Nephron progenitor cell (in vitro differentiated cells): ENCODE measurements at regions not wholly inside any gene's neighbourhood (a gene's known extent, or its start where the extent isn't known, plus 50 kb on each side); places are given as distances from the start of the nearest gene placed in this dataset.
A peak's percentile ranks its signal among the peaks of the same experiment; 100 is the strongest.

Experiments used
- DNase-seq: peaks from one replicate; pipeline ENCODE4 v3.0.0; 2021
- H3K27ac Mint-ChIP-seq: 2 replicates; pipeline ENCODE4 v1.8.0; 2021; ENCODE audit warnings: mild to moderate bottlenecking, moderate library complexity, mixed read lengths
- H3K27me3 Mint-ChIP-seq: 2 replicates; pipeline ENCODE4 v1.8.0; 2021; ENCODE audit warnings: mild to moderate bottlenecking, low read depth, mixed read lengths; ENCODE audit not compliant: poor library complexity
- H3K36me3 Mint-ChIP-seq: 2 replicates; pipeline ENCODE4 v1.8.0; 2021; ENCODE audit warnings: low read depth, mixed read lengths
- H3K4me1 Mint-ChIP-seq: 2 replicates; pipeline ENCODE4 v1.8.0; 2021; ENCODE audit warnings: mixed read lengths
- H3K4me3 Mint-ChIP-seq: 2 replicates; pipeline ENCODE4 v1.8.0; 2021; ENCODE audit warnings: mild to moderate bottlenecking, moderate library complexity, mixed read lengths
- H3K9me3 Mint-ChIP-seq: 2 replicates; pipeline ENCODE4 v1.8.0; 2021; ENCODE audit warnings: mild to moderate bottlenecking, moderate library complexity, mixed read lengths
- CTCF ChIP-seq: fragments of 200-600 bp; sonication (generic); IDR thresholded peaks from 2 replicates; pipeline ENCODE4 v1.5.0; 2021; ENCODE audit warnings: antibody characterized with exemption

GRCh38 chr5:82408033-82408432 is 129.9 kb upstream of the RPS23 start:
- DNase-seq = no peak
- peaks cover 33% of the 10 kb centered on the region for H3K9me3 Mint-ChIP-seq
- no peak for TF ChIP-seq CTCF
- peaks cover 4% of the 10 kb centered on the region for H3K27me3 Mint-ChIP-seq
- peaks cover 30% of the 10 kb centered on the region for H3K4me1 Mint-ChIP-seq
- H3K36me3 Mint-ChIP-seq = peaks cover 19% of the 10 kb centered on the region
- H3K27ac Mint-ChIP-seq = no peak overlapping the region
- no peak overlapping the region for H3K4me3 Mint-ChIP-seq

GRCh38 chr5:82406205-82406773 is 128.1 kb upstream of the RPS23 start:
- Mint-ChIP-seq H3K36me3 (peaks cover 33% of the 10 kb centered on the region), H3K27me3 (peaks cover 6% of the 10 kb centered on the region), H3K27ac (peak overlapping the region; percentile 91), H3K4me1 (peaks cover 30% of the 10 kb centered on the region), H3K9me3 (peaks cover 44% of the 10 kb centered on the region), H3K4me3 (no peak overlapping the region)
- peak; percentile 24 for DNase-seq
- TF ChIP-seq CTCF = no peak

- no peak for TF ChIP-seq CTCF
- Mint-ChIP-seq H3K9me3 (peaks cover 44% of the 10 kb centered on the region), H3K27me3 (peaks cover 6% of the 10 kb centered on the region), H3K4me3 (peak overlapping the region; percentile 28), H3K27ac (peak overlapping the region; percentile 91), H3K36me3 (peaks cover 33% of the 10 kb centered on the region), H3K4me1 (peaks cover 30% of the 10 kb centered on the region)
- DNase-seq = no peak
Observed at GRCh38 chr5:82405618-82406204, 127.6 kb upstream of the RPS23 start.

GRCh38 chr5:82405161-82405560 is 127.0 kb upstream of the RPS23 start:
- Mint-ChIP-seq H3K9me3 (peaks cover 44% of the 10 kb centered on the region), H3K27me3 (peaks cover 6% of the 10 kb centered on the region), H3K4me3 (no peak overlapping the region), H3K36me3 (peaks cover 33% of the 10 kb centered on the region), H3K4me1 (peaks cover 30% of the 10 kb centered on the region), H3K27ac (no peak overlapping the region)
- TF ChIP-seq CTCF = no peak
- DNase-seq = no peak

- Mint-ChIP-seq H3K36me3 (peaks cover 33% of the 10 kb centered on the region), H3K4me1 (peaks cover 30% of the 10 kb centered on the region), H3K27me3 (peaks cover 6% of the 10 kb centered on the region), H3K27ac (no peak overlapping the region), H3K9me3 (peaks cover 44% of the 10 kb centered on the region), H3K4me3 (no peak overlapping the region)
- TF ChIP-seq CTCF = no peak
- no peak for DNase-seq
Observed at GRCh38 chr5:82404382-82404945, 126.3 kb upstream of the RPS23 start.

- peaks cover 44% of the 10 kb centered on the region for H3K9me3 Mint-ChIP-seq
Observed at GRCh38 chr5:82403724-82404123, 125.6 kb upstream of the RPS23 start.

More at GRCh38 chr5:82403724-82404123, 125.6 kb upstream of the RPS23 start:
- Mint-ChIP-seq H3K27me3 (peaks cover 6% of the 10 kb centered on the region), H3K4me1 (peaks cover 30% of the 10 kb centered on the region), H3K4me3 (no peak overlapping the region), H3K36me3 (peaks cover 33% of the 10 kb centered on the region), H3K27ac (no peak overlapping the region)
- TF ChIP-seq CTCF = no peak
- no peak for DNase-seq
